GM12873 (cell line): ENCODE measurements at regions not wholly inside any gene's neighbourhood (a gene's known extent, or its start where the extent isn't known, plus 50 kb on each side); places are given as distances from the start of the nearest gene placed in this dataset.

Experiments
- TF ChIP-seq, protein P1 (sequence below): IDR thresholded peaks from 2 replicates; pipeline ENCODE4 v1.5.1; 2012; ENCODE audit warnings: low read depth, mild to moderate bottlenecking, moderate library complexity, low read length, control low read depth; ENCODE audit not compliant: insufficient read depth; ENCODE audit errors: missing control alignments

DNA sequence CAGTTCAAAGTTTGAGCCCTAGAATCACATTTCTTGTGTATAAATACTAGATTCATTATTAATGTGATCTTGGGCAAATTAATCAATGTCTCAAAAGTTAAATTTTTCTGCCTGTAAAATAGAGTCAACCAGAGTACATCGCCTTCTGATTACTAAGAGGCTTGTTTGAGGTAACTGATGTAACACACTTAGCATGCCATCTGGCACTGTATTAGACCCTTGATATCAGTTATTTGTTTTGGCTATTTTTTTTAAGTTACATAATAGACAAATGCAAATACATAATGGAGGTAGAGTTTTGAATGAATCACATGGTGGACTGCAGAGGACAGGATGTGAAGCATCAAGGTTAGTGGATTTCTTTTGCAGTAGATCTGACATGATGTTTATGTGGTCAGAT lies 298.4 kb downstream of the ADGRL2 start:
- TF ChIP-seq, protein P1, sequence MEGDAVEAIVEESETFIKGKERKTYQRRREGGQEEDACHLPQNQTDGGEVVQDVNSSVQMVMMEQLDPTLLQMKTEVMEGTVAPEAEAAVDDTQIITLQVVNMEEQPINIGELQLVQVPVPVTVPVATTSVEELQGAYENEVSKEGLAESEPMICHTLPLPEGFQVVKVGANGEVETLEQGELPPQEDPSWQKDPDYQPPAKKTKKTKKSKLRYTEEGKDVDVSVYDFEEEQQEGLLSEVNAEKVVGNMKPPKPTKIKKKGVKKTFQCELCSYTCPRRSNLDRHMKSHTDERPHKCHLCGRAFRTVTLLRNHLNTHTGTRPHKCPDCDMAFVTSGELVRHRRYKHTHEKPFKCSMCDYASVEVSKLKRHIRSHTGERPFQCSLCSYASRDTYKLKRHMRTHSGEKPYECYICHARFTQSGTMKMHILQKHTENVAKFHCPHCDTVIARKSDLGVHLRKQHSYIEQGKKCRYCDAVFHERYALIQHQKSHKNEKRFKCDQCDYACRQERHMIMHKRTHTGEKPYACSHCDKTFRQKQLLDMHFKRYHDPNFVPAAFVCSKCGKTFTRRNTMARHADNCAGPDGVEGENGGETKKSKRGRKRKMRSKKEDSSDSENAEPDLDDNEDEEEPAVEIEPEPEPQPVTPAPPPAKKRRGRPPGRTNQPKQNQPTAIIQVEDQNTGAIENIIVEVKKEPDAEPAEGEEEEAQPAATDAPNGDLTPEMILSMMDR, result no peak

DNA sequence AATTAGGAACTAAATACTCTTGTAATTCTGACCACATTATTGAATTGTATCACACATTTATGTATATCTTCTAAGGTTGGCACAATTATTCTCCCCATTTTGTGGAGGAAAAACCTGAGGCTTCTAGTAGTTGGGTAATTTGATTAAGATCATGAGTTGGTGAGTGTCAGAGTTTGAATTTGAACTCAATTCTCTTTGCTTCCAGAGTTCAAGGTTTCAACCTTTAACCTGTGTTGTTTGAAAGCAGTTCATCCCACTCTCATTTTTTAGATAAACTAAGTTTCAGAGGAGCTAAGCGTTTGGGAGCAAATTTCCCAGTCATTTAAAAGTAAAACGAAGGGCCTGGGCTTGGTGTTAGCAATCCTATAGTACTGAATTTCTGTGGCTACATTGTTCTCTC lies 293.4 kb downstream of the ADGRL2 start:
- TF ChIP-seq, protein P1, result no peak

DNA sequence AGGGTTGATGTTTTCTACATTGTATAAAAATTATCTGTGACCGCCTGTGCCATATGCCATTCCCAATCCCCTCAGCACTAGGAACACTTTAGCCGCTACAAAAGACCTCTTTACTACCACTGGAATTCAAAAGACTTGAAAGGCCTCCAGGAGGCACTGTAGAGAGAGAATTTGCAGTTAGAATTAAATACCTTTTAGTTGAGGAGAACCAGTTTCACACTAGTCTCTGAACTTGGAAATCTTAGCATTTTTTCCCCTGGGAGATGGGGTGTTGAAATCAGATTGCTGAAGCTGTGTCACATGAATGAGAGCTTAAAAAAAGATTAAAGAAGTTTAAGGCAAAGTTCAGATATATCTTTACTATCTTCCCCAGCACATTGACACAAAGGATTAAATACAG lies 291.0 kb downstream of the ADGRL2 start:
- TF ChIP-seq, protein P1, result no peak

DNA sequence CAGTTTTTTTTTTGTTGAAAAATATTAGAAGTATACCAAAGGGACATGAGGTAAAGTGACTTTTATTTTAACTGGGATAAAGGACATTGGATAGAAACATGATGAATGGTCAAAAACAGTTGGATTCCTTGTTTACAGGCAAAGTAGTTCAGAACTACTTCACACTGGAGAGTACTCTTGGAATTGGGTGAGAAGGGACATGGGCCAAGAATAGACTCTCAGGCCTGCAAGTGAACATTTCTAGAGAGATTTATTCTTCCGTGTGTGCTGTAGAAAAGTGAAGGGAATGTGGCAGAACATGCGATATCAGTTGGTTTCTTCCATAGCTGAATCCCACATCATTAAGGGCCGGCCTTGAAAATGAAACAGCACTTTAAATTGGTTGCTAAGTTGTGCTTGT lies 290.5 kb downstream of the ADGRL2 start:
- TF ChIP-seq, protein P1, result no peak

DNA sequence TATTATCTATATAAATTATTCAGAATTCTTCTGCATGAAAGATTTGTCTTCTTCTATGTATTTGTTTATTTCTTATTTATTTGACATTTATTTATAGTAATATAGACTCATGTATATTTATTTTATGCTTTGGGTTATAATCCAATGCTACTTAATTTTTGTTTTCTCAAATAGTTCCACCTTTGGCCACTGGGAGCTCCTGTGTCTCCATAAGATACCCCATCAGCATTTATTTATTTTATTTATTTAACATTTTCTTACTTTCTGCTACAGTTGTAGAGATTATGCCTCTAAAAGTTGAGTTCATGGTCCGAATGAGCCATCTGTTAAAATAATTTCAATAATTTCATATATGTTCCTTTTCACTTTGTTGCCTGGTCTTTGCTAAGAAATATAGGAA lies 289.4 kb downstream of the ADGRL2 start:
- TF ChIP-seq, protein P1, result peak; percentile 30

DNA sequence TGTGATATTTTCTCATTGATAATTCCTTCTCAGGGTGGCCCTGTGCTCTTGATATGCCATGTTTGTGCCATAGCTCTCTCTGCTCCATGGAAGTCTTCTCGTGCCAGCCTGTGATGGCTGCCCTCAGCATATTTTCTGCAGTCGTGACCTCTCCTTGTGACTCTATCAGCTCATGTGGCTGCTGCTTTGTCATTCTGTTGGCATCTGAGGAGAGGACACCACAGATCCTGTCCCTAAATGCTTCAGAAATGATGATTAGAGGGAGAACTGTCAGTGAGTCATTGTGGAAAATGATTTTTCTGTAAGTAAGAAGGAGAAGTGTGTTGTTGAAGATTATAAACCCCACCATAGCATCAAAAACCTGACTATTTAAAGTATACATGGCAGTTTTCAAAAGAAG lies 286.0 kb downstream of the ADGRL2 start:
- TF ChIP-seq, protein P1, result no peak

DNA sequence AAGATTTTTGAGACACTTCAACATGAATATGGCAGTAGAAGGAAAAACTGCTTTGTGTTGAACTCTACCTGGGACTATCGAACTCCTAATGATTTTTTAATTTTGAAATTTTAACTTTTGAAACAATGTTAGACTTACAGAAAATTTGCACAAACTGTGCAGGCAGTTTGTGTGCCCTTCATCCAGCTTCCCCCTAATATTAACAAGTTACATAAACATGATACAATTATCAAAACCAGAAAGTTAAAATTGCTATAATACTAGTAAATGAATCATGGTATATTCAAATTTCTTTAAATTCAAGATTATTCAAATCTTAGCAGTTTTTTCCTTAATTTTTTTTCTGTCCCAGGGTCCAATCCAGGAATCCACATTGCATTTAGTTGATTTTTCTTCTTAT lies 278.9 kb downstream of the ADGRL2 start:
- TF ChIP-seq, protein P1, result no peak
